K562 (cell line): ENCODE measurements at regions not wholly inside any gene's neighbourhood (a gene's known extent, or its start where the extent isn't known, plus 50 kb on each side); places are given as distances from the start of the nearest gene placed in this dataset.

ENCODE experiments used
- ARID3B ChIP-seq: fragments of 250-450 bp; sonication (Bioruptor Pico); IDR thresholded peaks from 2 replicates; pipeline ENCODE4 v1.4.0; 2020; ENCODE audit warnings: borderline replicate concordance
- CREB1 ChIP-seq, 2 experiments: sonication (generic) in 1 of 2; formaldehyde crosslinking in 1 of 2; IDR thresholded peaks; 2 replicates each; pipeline versions ENCODE4 v1.6.1 to v1.8.0; 2012 to 2022; ENCODE audit warnings: inconsistent platforms in 1 of 2, mild to moderate bottlenecking in 1 of 2, missing genetic modification reagents in 1 of 2, moderate library complexity in 1 of 2
- HDAC2 ChIP-seq: fragments of 450-650 bp; IDR thresholded peaks from 2 replicates; pipeline ENCODE4 v1.6.1; 2016; ENCODE audit warnings: mild to moderate bottlenecking
- HDAC3 ChIP-seq: fragments of 450-650 bp; IDR thresholded peaks from 2 replicates; pipeline ENCODE4 v1.6.1; 2018; ENCODE audit warnings: borderline replicate concordance, mild to moderate bottlenecking, moderate library complexity; ENCODE audit not compliant: partially characterized antibody
- HOXB6 ChIP-seq: fragments of 250-450 bp; sonication (Bioruptor Pico); IDR thresholded peaks from 2 replicates; pipeline ENCODE4 v1.5.1; 2022; ENCODE audit warnings: mild to moderate bottlenecking, borderline replicate concordance
- NFYB ChIP-seq: IDR thresholded peaks from 2 replicates; pipeline ENCODE4 v1.6.1; 2011; ENCODE audit warnings: mild to moderate bottlenecking, moderate library complexity; ENCODE audit not compliant: insufficient read length; ENCODE audit errors: extremely low read depth
- PBX2 ChIP-seq, 2 experiments: IDR thresholded peaks in 1 of 2; conservative IDR thresholded peaks in 1 of 2; 2 replicates each; pipeline ENCODE4 v1.6.1; 2016; ENCODE audit warnings: low read depth in 2 of 2, mild to moderate bottlenecking in 1 of 2, missing compliant biosample characterization in 1 of 2, missing genetic modification characterization in 1 of 2, moderate library complexity in 1 of 2
- POLR2B ChIP-seq: fragments of 450-650 bp; IDR thresholded peaks from 2 replicates; pipeline ENCODE4 v1.6.1; 2018; ENCODE audit warnings: low read depth; ENCODE audit not compliant: partially characterized antibody
- SMAD1 ChIP-seq: fragments of 150-350 bp; IDR thresholded peaks from 2 replicates; pipeline ENCODE4 v1.6.1; 2014; ENCODE audit warnings: low read length, low read depth; ENCODE audit not compliant: partially characterized antibody
- SMC3 ChIP-seq: conservative IDR thresholded peaks from 2 replicates; pipeline ENCODE4 v1.6.1; 2011; ENCODE audit warnings: low read depth, low read length, improper control_type of control experiment; ENCODE audit not compliant: insufficient read depth
- TCF7 ChIP-seq: sonication (generic); IDR thresholded peaks from 2 replicates; pipeline ENCODE4 v1.6.1; 2016; ENCODE audit warnings: antibody characterized with exemption, borderline replicate concordance
- ZNF583 ChIP-seq: fragments of 250-450 bp; sonication (Bioruptor Pico); IDR thresholded peaks from 2 replicates; pipeline ENCODE4 v1.4.0; 2020

GRCh38 chr14:28240909-28241308 is 525.7 kb upstream of the FOXG1 start (continued):
- TF ChIP-seq ARID3B (CRISPR knock-in tag) (no peak), SMC3 (no peak), NFYB (no peak), TCF7 (no peak), HDAC2 (no peak), PBX2 (CRISPR knock-in tag; IDR thresholded peaks at IDR 0.05; ENCODE audit: low read depth) (no peak), PBX2 (tag; conservative IDR thresholded peaks at IDR 0.05; ENCODE audit: low read depth) (no peak), HOXB6 (CRISPR knock-in tag) (no peak), ZNF583 (CRISPR knock-in tag) (no peak), SMAD1 (no peak), HDAC3 (no peak), CREB1 (IDR thresholded peaks at IDR 0.05) (no peak), CREB1 (CRISPR knock-in tag; IDR thresholded peaks at IDR 0.05) (no peak), POLR2B (no peak)
- TF ChIP-seq, all 486 proteins: peak for 0
